H1 (cell line): ENCODE measurements at regions not wholly inside any gene's neighbourhood (a gene's known extent, or its start where the extent isn't known, plus 50 kb on each side); places are given as distances from the start of the nearest gene placed in this dataset.

Experiments
- BACH1 ChIP-seq: IDR thresholded peaks from 2 replicates; pipeline ENCODE4 v1.6.1; 2012; ENCODE audit warnings: low read length, improper control_type of control experiment
- CBX8 ChIP-seq: fragments of 300-800, 300-1000 bp; sonication (generic); IDR thresholded peaks from 2 replicates; pipeline ENCODE4 v1.7.1; 2016; ENCODE audit warnings: low read depth, low read length, borderline replicate concordance
- FOSL1 ChIP-seq: IDR thresholded peaks from 2 replicates; pipeline ENCODE4 v1.6.1; 2011; ENCODE audit warnings: mild to moderate bottlenecking, low read depth, low read length, moderate library complexity; ENCODE audit not compliant: insufficient read depth
- MAFK ChIP-seq: IDR thresholded peaks from 2 replicates; pipeline ENCODE4 v1.6.1; 2012; ENCODE audit warnings: low read depth, mild to moderate bottlenecking, improper control_type of control experiment, low read length
- POU5F1 ChIP-seq: IDR thresholded peaks from 2 replicates; pipeline ENCODE4 v1.6.1; 2011; ENCODE audit warnings: low read depth, mild to moderate bottlenecking, low read length, moderate library complexity
- RXRA ChIP-seq: IDR thresholded peaks from 2 replicates; pipeline ENCODE4 v1.6.1; 2011; ENCODE audit warnings: low read depth, mild to moderate bottlenecking, low read length, moderate library complexity; ENCODE audit not compliant: insufficient read depth
- TBP ChIP-seq: IDR thresholded peaks from 2 replicates; pipeline ENCODE4 v1.6.1; 2011; ENCODE audit warnings: low read depth, low read length, improper control_type of control experiment
- TF ChIP-seq, protein P1 (sequence below): fragments of 300-600 bp; sonication (generic); IDR thresholded peaks from 2 replicates; pipeline ENCODE4 v1.7.1; 2012; ENCODE audit warnings: low read length, moderate library complexity, mild to moderate bottlenecking, inconsistent platforms; ENCODE audit not compliant: insufficient replicate concordance
- TF ChIP-seq, protein P2 (sequence below): IDR thresholded peaks from 2 replicates; pipeline ENCODE4 v1.6.1; 2012; ENCODE audit warnings: inconsistent platforms

DNA sequence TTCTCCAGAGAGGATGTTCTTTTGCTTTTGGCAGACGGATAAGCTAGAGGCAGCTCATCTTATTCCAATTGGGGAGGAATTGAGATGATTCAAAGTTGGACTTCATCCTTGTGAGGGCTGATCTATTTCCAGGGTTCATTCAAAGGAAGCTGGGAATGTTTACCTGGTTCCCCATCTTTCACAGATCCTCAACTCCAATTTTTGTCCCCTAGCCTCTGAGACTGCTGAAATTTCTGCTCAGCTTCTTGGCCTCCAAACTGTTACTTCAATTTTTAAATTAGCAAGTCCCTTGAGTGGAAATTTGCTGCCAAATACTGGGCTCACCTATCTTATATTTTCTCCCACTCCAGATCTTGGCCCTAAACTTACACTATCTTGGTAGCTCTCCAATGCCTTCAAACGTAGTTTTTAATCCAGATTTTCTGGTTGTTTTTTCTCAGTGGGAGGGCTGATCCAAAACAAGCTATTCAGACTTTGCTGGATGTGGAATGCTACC, 93.9 kb upstream of the NEK6 start (continued):
- TF ChIP-seq, protein P1, sequence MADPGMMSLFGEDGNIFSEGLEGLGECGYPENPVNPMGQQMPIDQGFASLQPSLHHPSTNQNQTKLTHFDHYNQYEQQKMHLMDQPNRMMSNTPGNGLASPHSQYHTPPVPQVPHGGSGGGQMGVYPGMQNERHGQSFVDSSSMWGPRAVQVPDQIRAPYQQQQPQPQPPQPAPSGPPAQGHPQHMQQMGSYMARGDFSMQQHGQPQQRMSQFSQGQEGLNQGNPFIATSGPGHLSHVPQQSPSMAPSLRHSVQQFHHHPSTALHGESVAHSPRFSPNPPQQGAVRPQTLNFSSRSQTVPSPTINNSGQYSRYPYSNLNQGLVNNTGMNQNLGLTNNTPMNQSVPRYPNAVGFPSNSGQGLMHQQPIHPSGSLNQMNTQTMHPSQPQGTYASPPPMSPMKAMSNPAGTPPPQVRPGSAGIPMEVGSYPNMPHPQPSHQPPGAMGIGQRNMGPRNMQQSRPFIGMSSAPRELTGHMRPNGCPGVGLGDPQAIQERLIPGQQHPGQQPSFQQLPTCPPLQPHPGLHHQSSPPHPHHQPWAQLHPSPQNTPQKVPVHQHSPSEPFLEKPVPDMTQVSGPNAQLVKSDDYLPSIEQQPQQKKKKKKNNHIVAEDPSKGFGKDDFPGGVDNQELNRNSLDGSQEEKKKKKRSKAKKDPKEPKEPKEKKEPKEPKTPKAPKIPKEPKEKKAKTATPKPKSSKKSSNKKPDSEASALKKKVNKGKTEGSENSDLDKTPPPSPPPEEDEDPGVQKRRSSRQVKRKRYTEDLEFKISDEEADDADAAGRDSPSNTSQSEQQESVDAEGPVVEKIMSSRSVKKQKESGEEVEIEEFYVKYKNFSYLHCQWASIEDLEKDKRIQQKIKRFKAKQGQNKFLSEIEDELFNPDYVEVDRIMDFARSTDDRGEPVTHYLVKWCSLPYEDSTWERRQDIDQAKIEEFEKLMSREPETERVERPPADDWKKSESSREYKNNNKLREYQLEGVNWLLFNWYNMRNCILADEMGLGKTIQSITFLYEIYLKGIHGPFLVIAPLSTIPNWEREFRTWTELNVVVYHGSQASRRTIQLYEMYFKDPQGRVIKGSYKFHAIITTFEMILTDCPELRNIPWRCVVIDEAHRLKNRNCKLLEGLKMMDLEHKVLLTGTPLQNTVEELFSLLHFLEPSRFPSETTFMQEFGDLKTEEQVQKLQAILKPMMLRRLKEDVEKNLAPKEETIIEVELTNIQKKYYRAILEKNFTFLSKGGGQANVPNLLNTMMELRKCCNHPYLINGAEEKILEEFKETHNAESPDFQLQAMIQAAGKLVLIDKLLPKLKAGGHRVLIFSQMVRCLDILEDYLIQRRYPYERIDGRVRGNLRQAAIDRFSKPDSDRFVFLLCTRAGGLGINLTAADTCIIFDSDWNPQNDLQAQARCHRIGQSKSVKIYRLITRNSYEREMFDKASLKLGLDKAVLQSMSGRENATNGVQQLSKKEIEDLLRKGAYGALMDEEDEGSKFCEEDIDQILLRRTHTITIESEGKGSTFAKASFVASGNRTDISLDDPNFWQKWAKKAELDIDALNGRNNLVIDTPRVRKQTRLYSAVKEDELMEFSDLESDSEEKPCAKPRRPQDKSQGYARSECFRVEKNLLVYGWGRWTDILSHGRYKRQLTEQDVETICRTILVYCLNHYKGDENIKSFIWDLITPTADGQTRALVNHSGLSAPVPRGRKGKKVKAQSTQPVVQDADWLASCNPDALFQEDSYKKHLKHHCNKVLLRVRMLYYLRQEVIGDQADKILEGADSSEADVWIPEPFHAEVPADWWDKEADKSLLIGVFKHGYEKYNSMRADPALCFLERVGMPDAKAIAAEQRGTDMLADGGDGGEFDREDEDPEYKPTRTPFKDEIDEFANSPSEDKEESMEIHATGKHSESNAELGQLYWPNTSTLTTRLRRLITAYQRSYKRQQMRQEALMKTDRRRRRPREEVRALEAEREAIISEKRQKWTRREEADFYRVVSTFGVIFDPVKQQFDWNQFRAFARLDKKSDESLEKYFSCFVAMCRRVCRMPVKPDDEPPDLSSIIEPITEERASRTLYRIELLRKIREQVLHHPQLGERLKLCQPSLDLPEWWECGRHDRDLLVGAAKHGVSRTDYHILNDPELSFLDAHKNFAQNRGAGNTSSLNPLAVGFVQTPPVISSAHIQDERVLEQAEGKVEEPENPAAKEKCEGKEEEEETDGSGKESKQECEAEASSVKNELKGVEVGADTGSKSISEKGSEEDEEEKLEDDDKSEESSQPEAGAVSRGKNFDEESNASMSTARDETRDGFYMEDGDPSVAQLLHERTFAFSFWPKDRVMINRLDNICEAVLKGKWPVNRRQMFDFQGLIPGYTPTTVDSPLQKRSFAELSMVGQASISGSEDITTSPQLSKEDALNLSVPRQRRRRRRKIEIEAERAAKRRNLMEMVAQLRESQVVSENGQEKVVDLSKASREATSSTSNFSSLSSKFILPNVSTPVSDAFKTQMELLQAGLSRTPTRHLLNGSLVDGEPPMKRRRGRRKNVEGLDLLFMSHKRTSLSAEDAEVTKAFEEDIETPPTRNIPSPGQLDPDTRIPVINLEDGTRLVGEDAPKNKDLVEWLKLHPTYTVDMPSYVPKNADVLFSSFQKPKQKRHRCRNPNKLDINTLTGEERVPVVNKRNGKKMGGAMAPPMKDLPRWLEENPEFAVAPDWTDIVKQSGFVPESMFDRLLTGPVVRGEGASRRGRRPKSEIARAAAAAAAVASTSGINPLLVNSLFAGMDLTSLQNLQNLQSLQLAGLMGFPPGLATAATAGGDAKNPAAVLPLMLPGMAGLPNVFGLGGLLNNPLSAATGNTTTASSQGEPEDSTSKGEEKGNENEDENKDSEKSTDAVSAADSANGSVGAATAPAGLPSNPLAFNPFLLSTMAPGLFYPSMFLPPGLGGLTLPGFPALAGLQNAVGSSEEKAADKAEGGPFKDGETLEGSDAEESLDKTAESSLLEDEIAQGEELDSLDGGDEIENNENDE, result no peak
- TF ChIP-seq, protein P2, sequence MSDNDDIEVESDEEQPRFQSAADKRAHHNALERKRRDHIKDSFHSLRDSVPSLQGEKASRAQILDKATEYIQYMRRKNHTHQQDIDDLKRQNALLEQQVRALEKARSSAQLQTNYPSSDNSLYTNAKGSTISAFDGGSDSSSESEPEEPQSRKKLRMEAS, result no peak
- no peak for TF ChIP-seq CBX8
- no peak for TF ChIP-seq TBP
- no peak for TF ChIP-seq FOSL1
- TF ChIP-seq BACH1, result no peak
- TF ChIP-seq MAFK, result no peak
- no peak for TF ChIP-seq POU5F1
- no peak for TF ChIP-seq RXRA
